MM.1S (cell line): ENCODE measurements at regions not wholly inside any gene's neighbourhood (a gene's known extent, or its start where the extent isn't known, plus 50 kb on each side); places are given as distances from the start of the nearest gene placed in this dataset.

Experiments used
- DNase-seq: peaks from one replicate; pipeline ENCODE4 v3.0.0-alpha.2; 2015
- H2AFZ ChIP-seq: fragments of 300-600 bp; sonication (generic); 2 replicates; pipeline ENCODE4 v1.6.0; 2016; ENCODE audit warnings: antibody characterized with exemption, low read length
- H3F3A ChIP-seq: fragments of 300-600 bp; sonication (generic); 2 replicates; pipeline ENCODE4 v1.6.1; 2016; ENCODE audit warnings: mild to moderate bottlenecking, antibody characterized with exemption, low read length, moderate library complexity, mixed read lengths; ENCODE audit not compliant: insufficient read depth
- H3K27ac ChIP-seq: fragments of 300-600 bp; sonication (generic); 2 replicates; pipeline ENCODE4 v1.5.1; 2016; ENCODE audit warnings: mild to moderate bottlenecking, low read length
- H3K27me3 ChIP-seq: fragments of 300-600 bp; sonication (generic); replicated peaks from 2 replicates; pipeline ENCODE4 v1.6.0; 2016; ENCODE audit warnings: low read length; ENCODE audit not compliant: insufficient read depth
- H3K36me3 ChIP-seq: fragments of 300-600 bp; sonication (generic); replicated peaks from 2 replicates; pipeline ENCODE4 v1.6.1; 2016; ENCODE audit warnings: mild to moderate bottlenecking, low read length, mixed read lengths; ENCODE audit not compliant: insufficient read depth
- H3K4me1 ChIP-seq: fragments of 300-600 bp; sonication (generic); 2 replicates; pipeline ENCODE4 v1.6.1; 2016; ENCODE audit warnings: low read length, mixed read lengths
- H3K4me2 ChIP-seq: fragments of 300-600 bp; sonication (generic); 2 replicates; pipeline ENCODE4 v1.6.0; 2016; ENCODE audit warnings: low read depth, low read length
- H3K4me3 ChIP-seq: fragments of 300-600 bp; sonication (generic); 2 replicates; pipeline ENCODE4 v1.5.1; 2016; ENCODE audit warnings: low read length, mixed read lengths
- H3K79me2 ChIP-seq: fragments of 300-600 bp; sonication (generic); 2 replicates; pipeline ENCODE4 v1.6.1; 2016; ENCODE audit warnings: mixed run types, low read length, mixed read lengths
- H3K9ac ChIP-seq: fragments of 300-600 bp; sonication (generic); 2 replicates; pipeline ENCODE4 v1.6.1; 2016; ENCODE audit warnings: low read length, mixed read lengths
- H3K9me2 ChIP-seq: fragments of 300-600 bp; sonication (generic); replicated peaks from 2 replicates; pipeline ENCODE4 v1.6.1; 2016; ENCODE audit warnings: mild to moderate bottlenecking, low read length, mixed read lengths; ENCODE audit not compliant: insufficient read depth
- H3K9me3 ChIP-seq: fragments of 300-600 bp; sonication (generic); replicated peaks from 2 replicates; pipeline ENCODE4 v1.6.1; 2016; ENCODE audit warnings: mild to moderate bottlenecking, low read length, mixed read lengths; ENCODE audit not compliant: insufficient read depth
- H4K20me1 ChIP-seq: fragments of 300-600 bp; sonication (generic); 2 replicates; pipeline ENCODE4 v1.6.1; 2016; ENCODE audit warnings: mild to moderate bottlenecking, low read length, moderate library complexity, mixed read lengths; ENCODE audit not compliant: insufficient read depth
- CTCF ChIP-seq: fragments of 300-600 bp; sonication (generic); IDR thresholded peaks from 2 replicates; pipeline ENCODE4 v1.5.1; 2016; ENCODE audit warnings: antibody characterized with exemption, low read length, mixed read lengths
- EZH2 ChIP-seq: fragments of 300-600 bp; sonication (generic); optimal IDR thresholded peaks from 2 replicates; pipeline ENCODE3; 2017; ENCODE audit warnings: low read depth, mild to moderate bottlenecking, antibody characterized with exemption, low read length, mixed read lengths
- EZH2phosphoT487 ChIP-seq: fragments of 300-600 bp; sonication (generic); IDR thresholded peaks from 2 replicates; pipeline ENCODE4 v1.6.1; 2018; ENCODE audit warnings: antibody characterized with exemption, low read length

GRCh38 chr2:226131299-226131784 lies 668.3 kb downstream of the IRS1 start:
- H3K4me3 ChIP-seq = no peak overlapping the region
- H3K27ac ChIP-seq = no peak overlapping the region
- TF ChIP-seq CTCF (no peak), EZH2phosphoT487 (no peak), EZH2 (no peak)
- H3K79me2 ChIP-seq = no peaks in the 10 kb centered on the region
- no peak overlapping the region for H2AFZ ChIP-seq
- H4K20me1 ChIP-seq = no peaks in the 10 kb centered on the region
- peaks cover 20% of the 10 kb centered on the region for H3K4me1 ChIP-seq
- no peak overlapping the region for H3K4me2 ChIP-seq
- no peaks in the 10 kb centered on the region for H3K9me3 ChIP-seq
- no peaks in the 10 kb centered on the region; the same call in 1 of the 2 replicates for H3F3A ChIP-seq
- H3K36me3 ChIP-seq = no peaks in the 10 kb centered on the region
- DNase-seq = no peak
- H3K9me2 ChIP-seq = no peaks in the 10 kb centered on the region
- H3K9ac ChIP-seq = no peak overlapping the region
- H3K27me3 ChIP-seq = no peaks in the 10 kb centered on the region

- Histone ChIP-seq H3F3A (no peaks in the 10 kb centered on the region; the same call in 1 of the 2 replicates), H3K9me2 (no peaks in the 10 kb centered on the region), H4K20me1 (no peaks in the 10 kb centered on the region), H3K4me3 (no peak overlapping the region), H3K9me3 (no peaks in the 10 kb centered on the region), H3K4me2 (no peak overlapping the region), H3K9ac (no peak overlapping the region), H3K36me3 (no peaks in the 10 kb centered on the region), H3K27ac (no peak overlapping the region), H3K79me2 (no peaks in the 10 kb centered on the region), H2AFZ (no peak overlapping the region), H3K27me3 (no peaks in the 10 kb centered on the region), H3K4me1 (peaks cover 20% of the 10 kb centered on the region)
- peak; percentile 11 for DNase-seq
- TF ChIP-seq EZH2 (no peak), CTCF (no peak), EZH2phosphoT487 (no peak)
Measured at GRCh38 chr2:226130192-226130591, 669.4 kb downstream of the IRS1 start.

- no peaks in the 10 kb centered on the region for H3K9me3 ChIP-seq
- TF ChIP-seq EZH2phosphoT487 = no peak
- no peak for TF ChIP-seq EZH2
- TF ChIP-seq CTCF = no peak
- no peak overlapping the region for H2AFZ ChIP-seq
- no peak overlapping the region for H3K4me2 ChIP-seq
- no peak overlapping the region for H3K4me3 ChIP-seq
- no peak for DNase-seq
- no peaks in the 10 kb centered on the region for H4K20me1 ChIP-seq
- H3K4me1 ChIP-seq = peaks cover 9% of the 10 kb centered on the region; the same call in 1 of the 2 replicates
- no peak overlapping the region for H3K9ac ChIP-seq
- H3K79me2 ChIP-seq = no peaks in the 10 kb centered on the region
- H3K27ac ChIP-seq = no peak overlapping the region
- H3K36me3 ChIP-seq = no peaks in the 10 kb centered on the region
- no peaks in the 10 kb centered on the region for H3K9me2 ChIP-seq
- no peaks in the 10 kb centered on the region for H3K27me3 ChIP-seq
- H3F3A ChIP-seq = no peaks in the 10 kb centered on the region; the same call in 1 of the 2 replicates
Measured at GRCh38 chr2:226127682-226128081, 671.9 kb downstream of the IRS1 start.
